Nephron progenitor cell (in vitro differentiated cells): ENCODE measurements at regions not wholly inside any gene's neighbourhood (a gene's known extent, or its start where the extent isn't known, plus 50 kb on each side); places are given as distances from the start of the nearest gene placed in this dataset.

ENCODE experiments used
- DNase-seq: peaks from one replicate; pipeline ENCODE4 v3.0.0; 2021
- H3K27ac Mint-ChIP-seq: 2 replicates; pipeline ENCODE4 v1.8.0; 2021; ENCODE audit warnings: mild to moderate bottlenecking, moderate library complexity, mixed read lengths
- H3K27me3 Mint-ChIP-seq: 2 replicates; pipeline ENCODE4 v1.8.0; 2021; ENCODE audit warnings: mild to moderate bottlenecking, low read depth, mixed read lengths; ENCODE audit not compliant: poor library complexity
- H3K36me3 Mint-ChIP-seq: 2 replicates; pipeline ENCODE4 v1.8.0; 2021; ENCODE audit warnings: low read depth, mixed read lengths
- H3K4me1 Mint-ChIP-seq: 2 replicates; pipeline ENCODE4 v1.8.0; 2021; ENCODE audit warnings: mixed read lengths
- H3K4me3 Mint-ChIP-seq: 2 replicates; pipeline ENCODE4 v1.8.0; 2021; ENCODE audit warnings: mild to moderate bottlenecking, moderate library complexity, mixed read lengths
- H3K9me3 Mint-ChIP-seq: 2 replicates; pipeline ENCODE4 v1.8.0; 2021; ENCODE audit warnings: mild to moderate bottlenecking, moderate library complexity, mixed read lengths
- CTCF ChIP-seq: fragments of 200-600 bp; sonication (generic); IDR thresholded peaks from 2 replicates; pipeline ENCODE4 v1.5.0; 2021; ENCODE audit warnings: antibody characterized with exemption

GRCh38 chr18:28334516-28334915 is 157.6 kb upstream of the CDH2 start:
- no peak for TF ChIP-seq CTCF

GRCh38 chr18:28332071-28332470 is 155.1 kb upstream of the CDH2 start:
- H3K9me3 Mint-ChIP-seq, result no peaks in the 10 kb centered on the region
- H3K27ac Mint-ChIP-seq, result no peak overlapping the region
- no peaks in the 10 kb centered on the region for H3K27me3 Mint-ChIP-seq
- no peak for DNase-seq
- no peak overlapping the region for H3K4me3 Mint-ChIP-seq
- TF ChIP-seq CTCF, result no peak
- H3K36me3 Mint-ChIP-seq, result no peaks in the 10 kb centered on the region
- peaks cover 4% of the 10 kb centered on the region for H3K4me1 Mint-ChIP-seq

More at GRCh38 chr18:28334516-28334915, 157.6 kb upstream of the CDH2 start:
- Mint-ChIP-seq H3K36me3 (no peaks in the 10 kb centered on the region), H3K27me3 (no peaks in the 10 kb centered on the region), H3K4me1 (no peaks in the 10 kb centered on the region), H3K4me3 (no peak overlapping the region), H3K27ac (no peak overlapping the region), H3K9me3 (no peaks in the 10 kb centered on the region)
- no peak for DNase-seq

GRCh38 chr18:28331551-28331950 is 154.6 kb upstream of the CDH2 start:
- no peaks in the 10 kb centered on the region for H3K27me3 Mint-ChIP-seq
- H3K9me3 Mint-ChIP-seq, result no peaks in the 10 kb centered on the region
- H3K4me3 Mint-ChIP-seq, result no peak overlapping the region

GRCh38 chr18:28313602-28314001 is 136.7 kb upstream of the CDH2 start:
- Mint-ChIP-seq H3K4me3 (no peak overlapping the region), H3K27me3 (no peaks in the 10 kb centered on the region), H3K4me1 (no peaks in the 10 kb centered on the region), H3K27ac (no peak overlapping the region), H3K9me3 (peaks cover 4% of the 10 kb centered on the region), H3K36me3 (no peaks in the 10 kb centered on the region)
- TF ChIP-seq CTCF, result no peak
- DNase-seq, result no peak

More at GRCh38 chr18:28331551-28331950, 154.6 kb upstream of the CDH2 start:
- no peak for DNase-seq
- no peaks in the 10 kb centered on the region for H3K36me3 Mint-ChIP-seq
- peaks cover 4% of the 10 kb centered on the region for H3K4me1 Mint-ChIP-seq
- no peak for TF ChIP-seq CTCF
- no peak overlapping the region for H3K27ac Mint-ChIP-seq

GRCh38 chr18:28288784-28289183 is 111.9 kb upstream of the CDH2 start:
- Mint-ChIP-seq H3K4me1 (no peaks in the 10 kb centered on the region), H3K27me3 (no peaks in the 10 kb centered on the region), H3K36me3 (no peaks in the 10 kb centered on the region), H3K27ac (no peak overlapping the region), H3K4me3 (no peak overlapping the region), H3K9me3 (peaks cover 4% of the 10 kb centered on the region)
- no peak for TF ChIP-seq CTCF
- DNase-seq, result no peak

GRCh38 chr18:28287146-28287545 is 110.2 kb upstream of the CDH2 start:
- Mint-ChIP-seq H3K27ac (peak overlapping the region; percentile 26), H3K36me3 (no peaks in the 10 kb centered on the region), H3K27me3 (no peaks in the 10 kb centered on the region), H3K4me1 (no peaks in the 10 kb centered on the region), H3K9me3 (peaks cover 4% of the 10 kb centered on the region), H3K4me3 (no peak overlapping the region)
- DNase-seq, result no peak
- TF ChIP-seq CTCF, result no peak
